Erythroblast (primary cell): ENCODE measurements at regions not wholly inside any gene's neighbourhood (a gene's known extent, or its start where the extent isn't known, plus 50 kb on each side); places are given as distances from the start of the nearest gene placed in this dataset.

Experiments used
- GATA1 ChIP-seq: IDR thresholded peaks from 2 replicates; pipeline ENCODE4 v1.6.1; 2011; ENCODE audit warnings: low read depth, mild to moderate bottlenecking, control low read depth, low read length, moderate library complexity
- POLR2A ChIP-seq: IDR thresholded peaks from 2 replicates; pipeline ENCODE4 v1.6.1; 2011; ENCODE audit warnings: mild to moderate bottlenecking, low read length

- TF ChIP-seq POLR2A (no peak), GATA1 (no peak)
These were observed 436.4 kb downstream of the BCOR start for GRCh38 chrX:39661116-39661907.
